Hepatocyte (in vitro differentiated cells): ENCODE measurements at regions not wholly inside any gene's neighbourhood (a gene's known extent, or its start where the extent isn't known, plus 50 kb on each side); places are given as distances from the start of the nearest gene placed in this dataset.

Experiments
- DNase-seq: peaks from one replicate; pipeline ENCODE4 v3.0.0-alpha.2; 2016; ENCODE audit warnings: low spot score
- H2AFZ ChIP-seq: fragments of 200-600 bp; sonication (generic); 2 replicates; pipeline ENCODE4 v1.6.0; 2016; ENCODE audit warnings: antibody characterized with exemption, mild to moderate bottlenecking
- H3K27ac ChIP-seq: fragments of 200-600 bp; sonication (generic); 2 replicates; pipeline ENCODE4 v1.5.1; 2016; ENCODE audit warnings: mild to moderate bottlenecking
- H3K27me3 ChIP-seq: fragments of 200-600 bp; sonication (generic); 2 replicates; pipeline ENCODE4 v1.6.1; 2016
- H3K36me3 ChIP-seq: fragments of 200-600 bp; sonication (generic); replicated peaks from 2 replicates; pipeline ENCODE4 v1.5.1; 2016; ENCODE audit warnings: low read depth; ENCODE audit not compliant: insufficient read depth
- H3K4me1 ChIP-seq: fragments of 200-600 bp; sonication (generic); 2 replicates; pipeline ENCODE4 v1.5.1; 2016; ENCODE audit warnings: mild to moderate bottlenecking, moderate library complexity; ENCODE audit not compliant: insufficient read depth
- H3K4me2 ChIP-seq: fragments of 200-600 bp; sonication (generic); 2 replicates; pipeline ENCODE4 v1.6.0; 2016
- H3K4me3 ChIP-seq: fragments of 200-600 bp; sonication (generic); 2 replicates; pipeline ENCODE4 v1.5.1; 2016; ENCODE audit warnings: mild to moderate bottlenecking
- H3K79me2 ChIP-seq: fragments of 200-600 bp; sonication (generic); 2 replicates; pipeline ENCODE4 v1.6.0; 2017; ENCODE audit warnings: mild to moderate bottlenecking
- H3K9me2 ChIP-seq: fragments of 200-600 bp; sonication (generic); replicated peaks from 2 replicates; pipeline ENCODE4 v1.6.0; 2017; ENCODE audit warnings: mild to moderate bottlenecking; ENCODE audit not compliant: insufficient read depth
- H3K9me3 ChIP-seq: fragments of 200-600 bp; sonication (generic); 2 replicates; pipeline ENCODE4 v1.5.1; 2016; ENCODE audit warnings: low read depth, mild to moderate bottlenecking
- H4K20me1 ChIP-seq: fragments of 200-600 bp; sonication (generic); 2 replicates; pipeline ENCODE4 v1.6.0; 2016; ENCODE audit warnings: mild to moderate bottlenecking; ENCODE audit not compliant: insufficient read depth, poor library complexity, severe bottlenecking
- CTCF ChIP-seq: fragments of 200-600 bp; sonication (generic); IDR thresholded peaks from 2 replicates; pipeline ENCODE4 v1.5.1; 2016; ENCODE audit warnings: antibody characterized with exemption, mild to moderate bottlenecking; ENCODE audit not compliant: poor library complexity
- EZH2 ChIP-seq: fragments of 200-600 bp; sonication (generic); IDR thresholded peaks from 2 replicates; pipeline ENCODE4 v1.6.1; 2016; ENCODE audit warnings: antibody characterized with exemption, mild to moderate bottlenecking, borderline replicate concordance
- EZH2phosphoT487 ChIP-seq: fragments of 200-600 bp; sonication (generic); IDR thresholded peaks from one replicate; pipeline ENCODE4 v1.6.1; 2018; ENCODE audit warnings: antibody characterized with exemption, mild to moderate bottlenecking, low read depth, moderate library complexity; ENCODE audit not compliant: unreplicated experiment, severe bottlenecking
- WGBS: methylation state at CpG from one replicate; pipeline ENCODE4 v1.1.6; 2016; ENCODE audit warnings: low lambda C conversion rate; ENCODE audit errors: missing lambda C conversion rate; 5-methylcytosine and 5-hydroxymethylcytosine counted together

- Histone ChIP-seq H3K9me2 (no peaks in the 10 kb centered on the region), H3K4me3 (no peak overlapping the region), H2AFZ (no peak overlapping the region), H3K79me2 (no peaks in the 10 kb centered on the region), H3K4me2 (no peak overlapping the region), H3K27me3 (no peaks in the 10 kb centered on the region), H4K20me1 (no peaks in the 10 kb centered on the region), H3K4me1 (no peaks in the 10 kb centered on the region), H3K36me3 (no peaks in the 10 kb centered on the region), H3K9me3 (no peaks in the 10 kb centered on the region), H3K27ac (no peak overlapping the region)
- DNase-seq, result no peak
- WGBS, result 83% methylated on average over 1 of the region's 1 CpG
- TF ChIP-seq EZH2 (no peak), EZH2phosphoT487 (no peak)
Observed at GRCh38 chr9:32067261-32067660, 317.2 kb upstream of the ACO1 start.

DNA sequence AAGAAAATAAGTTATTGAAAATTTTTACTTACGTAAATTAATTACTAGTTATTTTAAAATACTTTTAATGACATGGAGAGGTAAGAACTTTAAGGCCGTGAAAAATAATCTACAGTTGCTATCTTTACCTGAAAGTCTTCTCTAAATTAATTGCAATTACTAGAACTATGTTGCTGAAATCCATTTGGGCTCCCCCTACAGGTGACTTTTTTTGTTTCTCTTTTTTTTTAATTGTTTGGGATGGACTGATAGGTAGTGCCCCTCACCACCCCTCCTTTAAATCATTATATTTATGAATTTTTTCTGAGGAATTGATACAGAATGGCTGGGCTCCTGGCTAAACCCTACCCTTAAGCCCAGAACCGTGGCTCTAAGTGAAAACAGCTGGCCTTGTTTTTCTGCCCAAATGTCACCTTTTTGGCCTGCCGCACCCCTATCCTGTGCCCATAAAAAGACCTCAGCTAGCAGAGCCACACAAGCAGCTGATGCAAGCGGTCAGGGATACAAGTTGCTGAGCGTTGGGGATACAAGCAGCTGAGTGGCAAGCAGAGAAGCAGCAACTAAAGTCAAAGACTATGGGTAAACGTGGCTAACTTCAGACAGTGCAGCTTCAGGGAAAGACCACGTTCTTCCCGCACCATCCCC, 315.2 kb upstream of the ACO1 start:
- Histone ChIP-seq H3K4me1 (no peaks in the 10 kb centered on the region), H3K27me3 (no peaks in the 10 kb centered on the region), H3K9me2 (no peaks in the 10 kb centered on the region), H3K36me3 (no peaks in the 10 kb centered on the region), H3K4me2 (no peak overlapping the region), H3K4me3 (no peak overlapping the region), H3K9me3 (no peaks in the 10 kb centered on the region), H4K20me1 (no peaks in the 10 kb centered on the region), H3K27ac (no peak overlapping the region), H3K79me2 (no peaks in the 10 kb centered on the region), H2AFZ (no peak overlapping the region)
- no peak for DNase-seq
- no peak for TF ChIP-seq EZH2phosphoT487
- peak; percentile 23 for TF ChIP-seq CTCF
- 58% methylated on average over 9 of the region's 9 CpGs for WGBS

- no peak for TF ChIP-seq CTCF
- TF ChIP-seq EZH2, result no peak
- TF ChIP-seq EZH2phosphoT487, result no peak
- Histone ChIP-seq H3K4me3 (no peak overlapping the region), H3K4me1 (no peaks in the 10 kb centered on the region), H3K4me2 (no peak overlapping the region), H4K20me1 (no peaks in the 10 kb centered on the region), H3K9me2 (no peaks in the 10 kb centered on the region), H2AFZ (no peak overlapping the region), H3K9me3 (no peaks in the 10 kb centered on the region), H3K36me3 (no peaks in the 10 kb centered on the region), H3K27ac (no peak overlapping the region), H3K79me2 (no peaks in the 10 kb centered on the region), H3K27me3 (no peaks in the 10 kb centered on the region)
- WGBS, result 93% methylated on average over 5 of the region's 5 CpGs
- no peak for DNase-seq
Observed at GRCh38 chr9:32069969-32070368, 314.5 kb upstream of the ACO1 start.

DNA sequence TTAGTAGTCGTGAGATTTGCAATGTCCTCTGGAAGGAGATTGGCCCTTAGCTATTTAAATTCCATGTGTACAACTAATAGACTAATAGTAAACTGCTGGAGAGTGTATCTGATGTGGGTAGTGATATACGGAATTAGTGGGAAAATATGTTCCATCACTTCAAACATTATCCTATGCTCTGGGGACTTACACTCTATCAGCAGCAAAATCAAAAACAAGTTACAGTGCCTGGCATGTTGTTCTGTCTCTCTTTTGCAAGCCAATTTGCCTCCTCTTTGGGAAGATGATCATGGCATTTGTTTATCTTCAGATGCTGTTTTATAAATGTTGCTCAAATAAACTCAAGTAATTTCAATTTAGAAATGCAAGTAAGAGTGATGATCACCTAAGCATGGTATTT, 311.9 kb upstream of the ACO1 start:
- Histone ChIP-seq H4K20me1 (no peaks in the 10 kb centered on the region), H3K4me2 (no peak overlapping the region), H3K9me2 (no peaks in the 10 kb centered on the region), H3K79me2 (no peaks in the 10 kb centered on the region), H3K4me3 (no peak overlapping the region), H3K36me3 (no peaks in the 10 kb centered on the region), H2AFZ (no peak overlapping the region), H3K9me3 (no peaks in the 10 kb centered on the region), H3K4me1 (no peaks in the 10 kb centered on the region), H3K27ac (no peak overlapping the region), H3K27me3 (no peaks in the 10 kb centered on the region)
- WGBS, result 72% methylated on average over 2 of the region's 2 CpGs
- TF ChIP-seq EZH2phosphoT487 (no peak), CTCF (no peak), EZH2 (no peak)
- no peak for DNase-seq
